ENCODE measurements at regions not wholly inside any gene's neighbourhood (a gene's known extent, or its start where the extent isn't known, plus 50 kb on each side); places are given as distances from the start of the nearest gene placed in this dataset.
A peak's percentile ranks its signal among the peaks of the same experiment; 100 is the strongest.

GRCh38 chr17:27378482-27379175 lies 77.6 kb upstream of the KSR1 start:
- peak in 2 of 5 donors; percentile 34 to 69 for DNase-seq
- TF ChIP-seq, protein P1, sequence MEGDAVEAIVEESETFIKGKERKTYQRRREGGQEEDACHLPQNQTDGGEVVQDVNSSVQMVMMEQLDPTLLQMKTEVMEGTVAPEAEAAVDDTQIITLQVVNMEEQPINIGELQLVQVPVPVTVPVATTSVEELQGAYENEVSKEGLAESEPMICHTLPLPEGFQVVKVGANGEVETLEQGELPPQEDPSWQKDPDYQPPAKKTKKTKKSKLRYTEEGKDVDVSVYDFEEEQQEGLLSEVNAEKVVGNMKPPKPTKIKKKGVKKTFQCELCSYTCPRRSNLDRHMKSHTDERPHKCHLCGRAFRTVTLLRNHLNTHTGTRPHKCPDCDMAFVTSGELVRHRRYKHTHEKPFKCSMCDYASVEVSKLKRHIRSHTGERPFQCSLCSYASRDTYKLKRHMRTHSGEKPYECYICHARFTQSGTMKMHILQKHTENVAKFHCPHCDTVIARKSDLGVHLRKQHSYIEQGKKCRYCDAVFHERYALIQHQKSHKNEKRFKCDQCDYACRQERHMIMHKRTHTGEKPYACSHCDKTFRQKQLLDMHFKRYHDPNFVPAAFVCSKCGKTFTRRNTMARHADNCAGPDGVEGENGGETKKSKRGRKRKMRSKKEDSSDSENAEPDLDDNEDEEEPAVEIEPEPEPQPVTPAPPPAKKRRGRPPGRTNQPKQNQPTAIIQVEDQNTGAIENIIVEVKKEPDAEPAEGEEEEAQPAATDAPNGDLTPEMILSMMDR (IDR thresholded peaks at IDR 0.05; ENCODE audit: borderline replicate concordance, extremely low read depth, insufficient read depth): no peak
- FAIRE-seq: no peak
- Histone ChIP-seq H3K9me3 (ENCODE audit: control insufficient read depth in 2 of 3, insufficient read depth in 1 of 3, low read length in 3 of 3) (no peaks in the 10 kb centered on the region), H3K4me3 (ENCODE audit: low read length in 3 of 3) (no peak overlapping the region), H3K27ac (ENCODE audit: low read depth in 2 of 2, low read length in 2 of 2) (no peak overlapping the region), H3K36me3 (ENCODE audit: control insufficient read depth in 2 of 3, insufficient read depth in 3 of 3, low read length in 3 of 3) (no peaks in the 10 kb centered on the region), H3K9ac (ENCODE audit: low read length in 3 of 3) (no peak overlapping the region), H3K4me1 (ENCODE audit: control insufficient read depth in 2 of 3, insufficient read depth in 2 of 3, low read depth in 1 of 3, low read length in 3 of 3) (peaks cover 0 to 8% (median 7%) of the 10 kb centered on the region in 3 donors), H3K27me3 (ENCODE audit: control insufficient read depth, insufficient read depth, low read length) (no peaks in the 10 kb centered on the region)
- intact Hi-C loops (cut with DNase I): no loop called here

DNA sequence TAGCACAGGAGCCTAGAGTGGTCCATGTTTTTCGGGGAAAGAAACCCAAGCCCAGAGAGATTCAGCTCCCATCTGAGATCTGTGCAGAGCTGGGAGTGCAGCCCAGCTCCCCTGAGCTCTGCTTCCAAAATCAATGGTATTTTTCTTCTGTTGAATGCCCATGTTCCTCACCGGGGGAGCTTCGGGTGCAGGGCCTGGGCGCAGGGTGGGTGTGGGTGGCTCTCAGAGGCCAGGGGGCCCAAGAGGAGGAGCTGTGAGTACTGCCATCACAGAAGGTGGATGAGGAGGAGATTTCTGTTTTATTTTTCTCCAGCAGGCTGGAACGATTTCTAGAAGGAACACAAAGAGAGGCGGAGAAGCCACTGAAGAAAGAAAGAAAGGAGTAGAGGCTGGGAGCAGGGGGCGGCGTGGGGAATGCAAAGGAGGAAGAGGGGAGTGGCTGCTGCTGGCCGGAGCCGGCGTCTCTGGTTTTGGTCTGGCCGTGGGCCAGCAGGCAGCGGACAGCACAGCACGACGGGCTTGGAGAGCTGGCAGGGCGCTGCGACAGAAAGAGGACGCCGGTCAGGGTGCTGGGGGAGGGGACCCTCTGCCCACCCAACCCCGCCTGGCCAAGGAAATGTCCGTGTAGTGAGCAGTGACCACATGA lies 76.2 kb upstream of the KSR1 start:
- FAIRE-seq: no peak
- H3K9ac ChIP-seq (ENCODE audit: low read length in 3 of 3): peak overlapping the region in 2 of 3 donors; percentile 33 to 47
- peaks cover 0 to 13% (median 7%) of the 10 kb centered on the region in 3 donors for H3K4me1 ChIP-seq (ENCODE audit: control insufficient read depth in 2 of 3, insufficient read depth in 2 of 3, low read depth in 1 of 3, low read length in 3 of 3)

GRCh38 chr17:27380551-27380950 lies 75.7 kb upstream of the KSR1 start:
- Histone ChIP-seq H3K9ac (ENCODE audit: low read length in 3 of 3) (peak overlapping the region in 2 of 3 donors; percentile 33 to 47), H3K4me1 (ENCODE audit: control insufficient read depth in 2 of 3, insufficient read depth in 2 of 3, low read depth in 1 of 3, low read length in 3 of 3) (peaks cover 0 to 13% (median 7%) of the 10 kb centered on the region in 3 donors), H3K9me3 (ENCODE audit: control insufficient read depth in 2 of 3, insufficient read depth in 1 of 3, low read length in 3 of 3) (no peaks in the 10 kb centered on the region), H3K4me3 (ENCODE audit: low read length in 3 of 3) (peak overlapping the region in 2 of 3 donors; percentile 20 to 48), H3K36me3 (ENCODE audit: control insufficient read depth in 2 of 3, insufficient read depth in 3 of 3, low read length in 3 of 3) (no peaks in the 10 kb centered on the region), H3K27ac (ENCODE audit: low read depth in 2 of 2, low read length in 2 of 2) (peak overlapping the region in 1 of 2 donors; percentile 69), H3K27me3 (ENCODE audit: control insufficient read depth, insufficient read depth, low read length) (no peaks in the 10 kb centered on the region)
- intact Hi-C loops (cut with DNase I): loop anchor here (10.0 kb wide), 1 partner anchor 74 kb away; the partner anchor contains the start of gene KSR1
- DNase-seq (no peak), FAIRE-seq (no peak)
- TF ChIP-seq, protein P1 (IDR thresholded peaks at IDR 0.05; ENCODE audit: borderline replicate concordance, extremely low read depth, insufficient read depth): no peak

More for the DNA sequence above, 76.2 kb upstream of the KSR1 start:
- Histone ChIP-seq H3K27ac (ENCODE audit: low read depth in 2 of 2, low read length in 2 of 2) (peak overlapping the region; percentile 38 to 69), H3K27me3 (ENCODE audit: control insufficient read depth, insufficient read depth, low read length) (no peaks in the 10 kb centered on the region), H3K36me3 (ENCODE audit: control insufficient read depth in 2 of 3, insufficient read depth in 3 of 3, low read length in 3 of 3) (no peaks in the 10 kb centered on the region), H3K4me3 (ENCODE audit: low read length in 3 of 3) (peak overlapping the region in 2 of 3 donors; percentile 20 to 48), H3K9me3 (ENCODE audit: control insufficient read depth in 2 of 3, insufficient read depth in 1 of 3, low read length in 3 of 3) (no peaks in the 10 kb centered on the region)
- TF ChIP-seq, protein P1 (IDR thresholded peaks at IDR 0.05; ENCODE audit: borderline replicate concordance, extremely low read depth, insufficient read depth): no peak
- peak; percentile 61 to 94 (median 74) for DNase-seq
- intact Hi-C loops (cut with DNase I): loop anchor here (10.0 kb wide), 1 partner anchor 75 kb away; the partner anchor contains the start of gene KSR1

Data from kidney (tissue), 13 donors.